ENCODE measurements at regions not wholly inside any gene's neighbourhood (a gene's known extent, or its start where the extent isn't known, plus 50 kb on each side); places are given as distances from the start of the nearest gene placed in this dataset.

DNA sequence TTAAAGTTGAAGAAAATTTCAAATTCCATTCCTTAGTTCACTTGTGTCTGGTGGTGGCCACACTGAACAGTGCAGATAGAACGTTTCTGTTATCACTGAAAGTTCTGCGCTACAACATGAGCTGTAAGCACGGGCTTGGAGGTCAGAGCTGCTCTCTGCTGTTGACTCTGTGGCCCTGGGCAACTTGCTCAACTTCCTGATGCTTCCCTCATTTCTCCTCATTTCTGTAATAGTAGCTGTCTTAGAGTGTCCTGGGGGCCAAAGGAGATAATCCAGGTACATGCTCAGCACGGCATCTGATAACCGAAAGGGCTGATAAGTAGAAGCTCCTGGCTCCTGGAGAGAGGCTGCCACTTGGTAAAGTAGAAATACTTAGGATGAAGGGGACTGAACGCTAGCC is 92.3 kb upstream of the DUSP5 start:
- no peaks in the 10 kb centered on the region for H3K9me3 ChIP-seq
- no peaks in the 10 kb centered on the region for H3K36me3 ChIP-seq (ENCODE audit: low read depth, missing control alignments)
- TF ChIP-seq POLR2A (IDR thresholded peaks at IDR 0.05): no peak
- TF ChIP-seq, protein P1, sequence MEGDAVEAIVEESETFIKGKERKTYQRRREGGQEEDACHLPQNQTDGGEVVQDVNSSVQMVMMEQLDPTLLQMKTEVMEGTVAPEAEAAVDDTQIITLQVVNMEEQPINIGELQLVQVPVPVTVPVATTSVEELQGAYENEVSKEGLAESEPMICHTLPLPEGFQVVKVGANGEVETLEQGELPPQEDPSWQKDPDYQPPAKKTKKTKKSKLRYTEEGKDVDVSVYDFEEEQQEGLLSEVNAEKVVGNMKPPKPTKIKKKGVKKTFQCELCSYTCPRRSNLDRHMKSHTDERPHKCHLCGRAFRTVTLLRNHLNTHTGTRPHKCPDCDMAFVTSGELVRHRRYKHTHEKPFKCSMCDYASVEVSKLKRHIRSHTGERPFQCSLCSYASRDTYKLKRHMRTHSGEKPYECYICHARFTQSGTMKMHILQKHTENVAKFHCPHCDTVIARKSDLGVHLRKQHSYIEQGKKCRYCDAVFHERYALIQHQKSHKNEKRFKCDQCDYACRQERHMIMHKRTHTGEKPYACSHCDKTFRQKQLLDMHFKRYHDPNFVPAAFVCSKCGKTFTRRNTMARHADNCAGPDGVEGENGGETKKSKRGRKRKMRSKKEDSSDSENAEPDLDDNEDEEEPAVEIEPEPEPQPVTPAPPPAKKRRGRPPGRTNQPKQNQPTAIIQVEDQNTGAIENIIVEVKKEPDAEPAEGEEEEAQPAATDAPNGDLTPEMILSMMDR (IDR thresholded peaks at IDR 0.05): no peak
- H3K4me1 ChIP-seq: no peaks in the 10 kb centered on the region
- H3K4me3 ChIP-seq: no peak overlapping the region
- no peak for DNase-seq
- no peak overlapping the region for H3K27ac ChIP-seq
- intact Hi-C loops (cut with DNase I; ENCODE audit: low total_unique reads): no loop called here
- no peaks in the 10 kb centered on the region for H3K27me3 ChIP-seq
- 85 to 86% methylated on average over 6 of the region's 6 CpGs for WGBS, 2 donors

DNA sequence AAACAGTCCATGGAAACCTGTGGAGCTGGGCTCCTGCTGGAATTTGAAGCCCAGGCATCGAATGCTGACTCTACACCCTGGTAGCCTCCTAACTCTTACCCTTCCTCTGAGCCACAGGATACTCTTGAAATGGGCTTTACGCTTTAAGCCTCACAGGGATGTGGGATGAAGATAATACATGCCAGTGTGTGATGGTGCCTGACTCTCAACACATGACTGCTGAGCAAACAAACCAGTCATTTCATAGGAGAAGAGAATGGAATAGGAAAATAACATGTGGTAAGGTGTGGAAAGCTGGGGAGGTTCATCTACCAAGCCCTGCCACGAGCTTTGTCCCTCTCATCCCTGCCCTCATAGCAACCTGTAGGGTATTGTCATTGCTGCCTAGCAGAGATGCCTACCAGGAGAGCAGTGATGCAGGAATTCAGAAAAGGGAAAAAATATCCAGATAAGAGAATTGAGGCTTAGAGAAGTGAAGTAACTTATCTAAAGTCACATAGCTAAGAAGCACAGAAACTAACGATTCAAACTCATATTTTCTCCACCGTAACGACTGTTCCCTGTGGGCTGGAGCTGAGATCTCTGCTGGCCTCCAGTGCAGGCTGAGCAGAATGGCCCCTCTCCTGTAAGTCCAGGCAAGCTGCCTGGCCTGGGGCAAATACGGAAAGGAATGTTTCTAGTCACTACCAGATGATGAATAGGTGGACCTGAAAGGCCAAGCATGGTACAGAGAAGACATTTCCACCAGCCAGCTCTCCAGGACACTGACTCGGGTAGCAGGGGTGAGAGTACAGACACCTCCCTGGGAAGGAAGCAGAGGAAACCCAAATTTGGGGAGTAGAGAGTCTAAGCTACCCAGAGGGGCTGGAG is 90.2 kb upstream of the DUSP5 start:
- no peak overlapping the region for H3K4me3 ChIP-seq
- no peaks in the 10 kb centered on the region for H3K27me3 ChIP-seq
- no peaks in the 10 kb centered on the region for H3K9me3 ChIP-seq
- no peak for DNase-seq
- no peaks in the 10 kb centered on the region for H3K36me3 ChIP-seq (ENCODE audit: low read depth, missing control alignments)
- intact Hi-C loops (cut with DNase I; ENCODE audit: low total_unique reads): no loop called here
- no peak overlapping the region for H3K27ac ChIP-seq
- WGBS, 2 donors: 74 to 86% methylated on average over 8 of the region's 8 CpGs
- TF ChIP-seq, protein P1 (IDR thresholded peaks at IDR 0.05): no peak
- TF ChIP-seq POLR2A (IDR thresholded peaks at IDR 0.05): no peak
- H3K4me1 ChIP-seq: no peaks in the 10 kb centered on the region

DNA sequence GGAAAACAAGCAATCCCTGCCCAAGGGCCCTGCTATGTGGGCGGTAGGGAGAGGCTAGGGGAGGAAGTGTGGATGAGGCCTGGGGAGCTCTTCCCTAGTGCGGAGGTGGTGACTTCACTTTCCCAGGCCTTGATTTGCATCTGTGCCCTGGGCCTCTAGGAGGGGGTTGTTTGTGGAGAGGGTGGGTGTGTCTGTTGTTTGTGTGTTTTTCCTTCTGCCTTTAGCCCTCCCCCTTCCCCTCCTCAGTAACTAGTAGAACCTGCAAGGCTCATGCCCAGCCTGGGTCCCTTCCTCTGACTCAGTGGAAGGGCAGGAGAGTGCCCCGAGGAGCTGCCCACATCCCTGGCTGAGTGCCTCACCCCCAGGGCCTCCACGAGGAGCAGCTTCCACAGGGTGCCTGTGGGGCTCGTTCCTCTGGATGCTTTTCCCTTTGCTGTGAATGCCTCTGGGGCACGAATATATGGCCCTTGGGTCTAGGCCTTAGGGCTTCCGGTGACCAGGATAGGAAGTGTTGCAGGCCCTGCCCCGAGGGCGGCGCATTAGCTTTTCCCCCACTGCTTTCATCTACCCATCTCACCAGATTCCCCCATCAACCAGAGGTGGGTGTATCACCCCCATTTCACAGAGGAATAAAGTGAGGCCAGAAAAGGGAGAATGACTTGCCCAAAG is 89.4 kb upstream of the DUSP5 start:
- Histone ChIP-seq H3K27me3 (no peaks in the 10 kb centered on the region), H3K9me3 (no peaks in the 10 kb centered on the region), H3K27ac (no peak overlapping the region), H3K36me3 (ENCODE audit: low read depth, missing control alignments) (no peaks in the 10 kb centered on the region), H3K4me3 (no peak overlapping the region), H3K4me1 (no peaks in the 10 kb centered on the region)
- WGBS, 2 donors: 88 to 92% methylated on average over 5 to 10 of the region's 10 CpGs
- TF ChIP-seq, protein P1 (IDR thresholded peaks at IDR 0.05): no peak
- TF ChIP-seq POLR2A (IDR thresholded peaks at IDR 0.05): no peak
- no peak for DNase-seq
- intact Hi-C loops (cut with DNase I; ENCODE audit: low total_unique reads): no loop called here

DNA sequence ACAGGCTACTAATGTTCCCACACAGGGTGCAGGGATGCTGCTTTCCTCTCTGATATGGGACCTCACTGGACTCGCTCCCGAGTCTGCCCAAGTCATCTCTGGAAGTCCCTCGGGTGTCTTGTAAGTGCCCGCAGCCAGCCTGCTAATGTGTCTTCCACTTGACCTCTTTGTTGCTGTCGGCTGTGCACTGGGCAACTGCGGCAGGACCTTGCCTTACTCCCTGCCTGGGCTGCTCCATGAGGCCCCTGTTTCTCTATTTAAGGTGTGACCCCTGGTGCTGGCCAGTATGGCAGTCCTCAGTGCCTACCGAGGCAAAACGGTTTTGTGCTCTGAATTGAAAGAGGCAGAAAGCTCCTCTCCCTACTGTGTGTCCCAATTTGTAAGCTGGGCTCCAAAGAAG is 88.8 kb upstream of the DUSP5 start:
- 91 to 98% methylated on average over 8 of the region's 8 CpGs for WGBS, 2 donors
- no peaks in the 10 kb centered on the region for H3K36me3 ChIP-seq (ENCODE audit: low read depth, missing control alignments)
- H3K9me3 ChIP-seq: no peaks in the 10 kb centered on the region
- TF ChIP-seq, protein P1 (IDR thresholded peaks at IDR 0.05): no peak
- no peak for TF ChIP-seq POLR2A (IDR thresholded peaks at IDR 0.05)
- H3K27ac ChIP-seq: no peak overlapping the region
- intact Hi-C loops (cut with DNase I; ENCODE audit: low total_unique reads): no loop called here
- H3K4me3 ChIP-seq: no peak overlapping the region
- H3K4me1 ChIP-seq: no peaks in the 10 kb centered on the region
- no peak for DNase-seq
- no peaks in the 10 kb centered on the region for H3K27me3 ChIP-seq
